NCI-H2107 treated with DMSO at 0.1 percent for 48 hours (cell line): ENCODE measurements at regions not wholly inside any gene's neighbourhood (a gene's known extent, or its start where the extent isn't known, plus 50 kb on each side); places are given as distances from the start of the nearest gene placed in this dataset.
"Not testable (repeated sequence)": the region's sequence is repeated elsewhere in the genome, so short reads cannot be mapped to it uniquely, and the experiment has no call there.

Experiments used
- DNase-seq: peaks from one replicate; lab custom pipeline; 2025; ENCODE audit not compliant: unreplicated experiment; lab: John Stamatoyannopoulos, UW

DNA sequence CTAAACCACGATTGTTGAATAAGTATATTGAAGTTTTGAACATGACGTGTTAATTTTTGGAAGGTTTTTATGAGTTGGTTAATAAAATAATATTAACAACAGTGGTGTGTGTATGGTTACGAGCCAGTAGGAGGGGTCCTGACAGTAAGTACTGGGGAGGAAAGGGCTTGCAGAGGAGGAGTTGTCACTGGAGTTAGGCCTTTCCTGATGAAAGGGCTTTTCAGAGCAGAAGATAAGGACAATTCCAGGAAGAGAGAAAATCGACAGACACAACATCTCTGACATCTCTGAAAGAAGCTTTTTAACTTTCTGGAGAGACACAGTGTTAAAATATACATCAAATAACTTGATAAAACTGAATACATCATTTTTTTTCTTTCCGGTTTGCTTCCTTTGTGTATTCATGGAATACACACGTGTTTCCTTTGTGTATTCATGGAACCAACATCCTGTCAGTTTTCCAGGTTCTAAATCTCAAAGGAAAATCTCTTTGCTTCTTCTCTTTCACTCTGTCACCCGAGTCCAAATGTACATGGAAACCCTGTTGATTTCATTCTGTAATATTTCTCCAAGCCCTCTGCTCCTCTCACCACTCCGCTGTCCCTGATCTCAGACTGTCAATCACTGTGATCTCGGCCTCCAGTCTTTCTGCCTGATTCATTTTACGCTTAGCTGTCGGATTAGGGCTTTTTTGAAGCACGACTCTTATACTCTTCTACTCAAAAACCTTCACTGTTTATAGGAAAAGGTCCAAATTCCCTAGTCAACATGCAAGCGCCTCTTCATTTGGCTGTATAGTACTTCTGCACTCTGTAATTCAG lies 374.4 kb downstream of the DLEU7 start:
- no peak for DNase-seq

DNA sequence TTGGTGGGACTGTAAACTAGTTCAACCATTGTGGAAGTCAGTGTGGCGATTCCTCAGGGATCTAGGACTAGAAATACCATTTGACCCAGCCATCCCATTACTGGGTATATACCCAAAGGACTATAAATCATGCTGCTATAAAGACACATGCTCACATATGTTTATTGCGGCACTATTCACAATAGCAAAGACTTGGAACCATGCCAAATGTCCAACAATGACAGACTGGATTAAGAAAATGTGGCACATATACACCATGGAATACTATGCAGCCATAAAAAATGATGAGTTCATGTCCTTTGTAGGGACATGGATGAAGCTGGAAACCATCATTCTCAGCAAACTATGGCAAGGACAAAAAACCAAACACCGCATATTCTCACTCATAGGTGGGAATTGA lies 370.4 kb downstream of the DLEU7 start:
- DNase-seq, result not testable (repeated sequence)

DNA sequence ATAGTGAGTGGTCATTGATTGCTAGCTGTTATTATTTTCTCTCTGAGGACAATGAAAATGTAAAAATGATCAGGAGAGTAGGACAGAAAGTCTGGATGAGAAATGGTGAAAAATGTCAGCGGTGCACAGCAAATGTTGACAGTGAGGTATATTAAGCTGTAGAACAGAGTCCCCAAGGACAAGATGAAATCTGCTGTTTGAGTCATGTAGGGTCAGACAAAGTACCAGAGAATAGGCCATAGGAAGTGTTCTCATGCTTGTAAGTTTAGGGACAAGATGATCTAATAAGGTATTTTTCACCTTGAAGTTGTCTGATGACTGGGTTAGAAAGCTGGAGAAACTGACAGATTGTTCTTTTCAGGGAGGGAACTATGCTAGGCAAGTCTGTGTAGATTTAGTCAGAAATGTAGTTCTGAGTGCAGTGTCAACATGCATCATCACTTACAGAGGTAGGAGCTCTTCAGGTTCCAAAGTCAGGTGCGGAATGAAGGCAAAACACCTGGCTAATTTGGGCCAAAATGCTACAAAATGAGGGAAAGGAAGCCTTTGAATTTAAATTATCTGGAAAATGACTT lies 369.3 kb downstream of the DLEU7 start:
- no peak for DNase-seq

DNA sequence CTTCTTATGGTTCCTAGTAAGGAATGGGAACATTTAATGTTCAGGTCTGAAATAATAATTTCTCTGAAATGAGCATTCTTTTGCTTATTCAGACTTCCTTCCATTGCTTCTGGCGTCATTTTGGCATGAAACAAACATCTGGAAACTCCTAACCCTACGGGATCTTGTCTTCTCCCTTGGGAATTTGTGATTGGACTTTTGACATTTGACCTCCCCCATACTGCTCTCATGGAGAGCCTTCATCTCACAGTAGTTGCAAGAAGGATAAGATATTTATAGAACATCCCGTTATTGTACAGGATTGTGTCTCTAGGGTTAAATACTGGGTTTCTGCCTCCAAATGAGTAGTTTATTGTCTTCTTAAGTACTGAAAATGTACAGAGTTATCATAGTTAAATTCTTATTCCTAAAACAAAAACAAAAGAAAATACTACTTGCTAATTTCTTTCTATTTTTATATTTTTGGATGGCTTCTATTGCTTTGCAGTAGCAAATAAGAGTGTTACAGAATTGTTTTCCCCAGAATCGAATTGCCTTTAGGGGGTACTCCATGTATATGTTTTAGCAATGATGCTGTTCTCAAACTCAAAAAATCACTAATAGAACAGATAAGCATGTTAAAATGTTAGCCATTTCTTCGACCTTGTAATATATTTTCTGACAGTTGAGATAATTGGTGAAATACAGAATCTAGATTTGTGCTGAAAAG lies 366.8 kb downstream of the DLEU7 start:
- no peak for DNase-seq

DNA sequence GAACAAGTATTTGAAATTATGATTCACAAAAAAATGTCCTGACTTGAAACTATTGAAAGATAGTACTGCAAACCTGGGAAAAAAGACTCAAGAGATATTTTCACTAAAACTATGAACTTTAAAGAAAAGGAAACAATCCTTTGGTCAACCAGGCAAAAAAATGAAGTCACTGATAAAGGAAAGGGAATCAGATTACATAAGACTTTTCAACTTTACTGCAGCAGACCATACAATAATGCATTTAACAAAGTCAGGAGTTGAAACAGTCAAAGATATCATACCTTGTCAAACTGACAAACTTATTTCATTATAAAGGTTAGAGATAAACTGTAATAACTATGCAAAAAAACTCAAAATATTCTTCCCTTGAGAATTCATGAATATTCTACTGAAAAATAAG lies 361.6 kb downstream of the DLEU7 start:
- DNase-seq, result no peak

DNA sequence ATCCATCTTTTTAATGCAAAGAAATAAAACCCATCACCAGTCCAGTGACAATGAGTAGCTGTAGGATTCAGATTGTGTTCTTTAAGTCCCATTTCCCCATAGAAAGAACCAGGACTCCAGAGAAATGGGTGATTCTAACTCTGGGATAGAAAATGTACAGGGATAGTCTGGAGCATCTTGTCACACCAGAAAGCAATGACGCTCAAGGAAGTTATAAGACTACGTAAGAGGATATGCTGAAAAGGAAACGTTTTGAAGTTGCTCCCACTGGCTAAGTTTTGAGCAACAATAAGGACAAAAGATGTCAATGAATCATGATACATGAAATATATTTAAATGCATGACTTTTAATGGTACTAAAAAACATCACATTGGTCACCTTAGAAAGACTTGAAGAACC lies 360.1 kb downstream of the DLEU7 start:
- no peak for DNase-seq

DNA sequence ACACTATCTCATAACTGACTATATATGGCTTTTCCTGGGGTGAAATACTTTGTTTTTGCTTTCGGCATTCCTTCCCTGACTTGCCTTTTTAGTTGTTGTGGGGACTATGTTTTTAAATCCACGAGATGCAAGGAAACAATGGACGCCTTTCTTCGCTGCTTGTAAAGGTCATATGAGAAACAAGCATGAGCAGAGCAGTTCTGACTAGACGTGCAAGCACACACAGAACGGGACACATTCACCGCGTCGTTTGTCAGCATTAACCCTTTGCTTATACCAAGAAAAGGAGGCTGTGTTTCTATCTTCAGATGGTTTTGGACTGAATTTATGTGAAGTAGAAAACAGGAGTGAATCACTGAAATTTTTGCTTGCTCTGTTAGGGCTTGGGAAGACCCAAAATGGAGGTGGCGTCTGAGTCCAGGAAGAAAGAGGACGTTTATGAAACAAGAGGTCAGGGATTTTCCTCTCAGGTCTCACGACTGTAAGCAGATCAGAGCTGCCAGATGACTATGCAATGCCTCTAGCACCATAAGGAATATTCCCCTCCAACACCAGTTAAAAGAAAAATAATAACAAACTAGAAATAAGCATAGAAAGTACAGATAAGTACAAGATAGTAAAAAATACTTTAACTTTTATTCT lies 358.9 kb downstream of the DLEU7 start:
- no peak for DNase-seq

DNA sequence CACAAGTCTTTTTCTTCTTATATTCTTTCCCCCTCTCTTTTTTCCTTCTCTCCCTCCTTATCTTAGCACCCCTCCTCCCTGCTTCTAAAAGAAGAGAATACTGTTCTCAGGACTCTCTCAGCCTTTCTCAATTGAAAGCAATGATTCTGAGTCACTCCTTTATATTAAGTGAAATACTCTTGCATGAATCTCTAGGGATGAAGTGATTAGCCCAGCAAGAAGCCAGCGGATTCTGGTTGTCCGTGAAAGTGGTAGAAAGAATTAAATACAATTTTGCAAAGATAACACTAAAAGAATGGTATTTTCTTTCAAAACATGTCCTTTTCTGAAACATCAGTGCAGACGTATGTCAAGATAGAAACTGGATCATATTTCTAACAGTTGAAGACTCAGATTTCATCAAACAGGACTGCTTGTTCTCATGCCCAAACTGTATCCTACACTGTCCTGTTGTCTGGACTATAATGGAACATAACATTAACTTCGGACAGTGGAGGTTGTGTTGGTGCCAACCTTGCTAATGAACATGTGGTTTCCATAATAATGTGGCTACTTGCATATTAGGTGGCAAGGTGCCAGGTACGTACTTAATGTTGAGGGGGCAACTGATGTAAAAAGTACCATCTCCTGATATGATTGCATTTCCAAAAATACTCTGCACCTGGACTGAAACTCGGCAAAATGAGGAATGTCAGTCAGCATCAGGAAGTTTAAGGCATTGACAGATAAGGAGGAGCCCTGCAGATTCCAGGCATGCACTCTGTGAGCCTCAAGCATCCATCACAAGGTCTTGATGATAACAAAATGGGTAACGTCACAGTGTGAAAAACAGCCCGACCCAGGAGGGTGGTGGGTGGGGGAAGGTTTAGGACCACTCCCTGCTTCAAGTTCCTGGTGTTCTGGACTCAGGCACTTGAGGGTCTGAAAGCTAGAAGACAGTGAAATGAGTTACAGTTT lies 357.2 kb downstream of the DLEU7 start:
- peak; percentile 25 for DNase-seq

DNA sequence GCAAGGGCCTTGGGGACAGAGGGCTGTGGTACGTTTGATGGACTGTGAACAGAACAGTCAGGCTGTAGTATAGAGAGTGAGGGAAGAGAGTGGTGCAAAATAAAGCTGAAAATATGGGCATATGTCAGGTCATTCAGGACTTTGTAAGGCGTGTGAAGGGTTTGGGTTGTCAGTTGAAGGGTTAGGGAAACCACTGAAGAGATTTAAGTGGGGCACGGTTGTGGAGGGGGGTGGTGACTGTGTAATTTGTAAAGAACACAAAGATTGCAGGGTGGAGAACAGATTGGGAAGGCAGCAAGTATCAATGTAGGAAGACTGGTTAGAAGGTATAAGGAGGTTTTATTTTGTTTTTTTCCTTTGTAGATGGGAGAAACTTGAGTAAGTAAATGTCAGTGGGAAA lies 349.8 kb downstream of the DLEU7 start:
- DNase-seq, result no peak

DNA sequence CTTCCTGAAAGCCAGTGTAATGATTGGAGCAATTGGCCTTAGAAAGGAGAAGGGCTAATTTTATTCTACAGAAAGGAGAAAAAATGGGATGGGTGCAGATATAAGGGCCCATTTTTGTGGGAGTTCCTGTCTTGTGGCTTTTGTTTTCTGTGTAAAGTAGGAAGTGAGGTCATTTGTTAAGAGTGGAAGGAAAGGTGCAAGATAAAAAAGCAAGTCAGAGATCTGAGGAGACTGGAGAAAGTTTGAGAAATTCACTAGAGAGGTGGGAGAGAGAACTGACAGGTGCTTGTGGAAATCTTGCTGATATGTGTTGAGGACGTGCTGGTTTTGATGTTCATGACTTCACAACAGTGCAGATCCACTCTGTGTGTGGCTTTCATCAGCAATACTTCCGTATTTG lies 349.4 kb downstream of the DLEU7 start:
- no peak for DNase-seq

DNA sequence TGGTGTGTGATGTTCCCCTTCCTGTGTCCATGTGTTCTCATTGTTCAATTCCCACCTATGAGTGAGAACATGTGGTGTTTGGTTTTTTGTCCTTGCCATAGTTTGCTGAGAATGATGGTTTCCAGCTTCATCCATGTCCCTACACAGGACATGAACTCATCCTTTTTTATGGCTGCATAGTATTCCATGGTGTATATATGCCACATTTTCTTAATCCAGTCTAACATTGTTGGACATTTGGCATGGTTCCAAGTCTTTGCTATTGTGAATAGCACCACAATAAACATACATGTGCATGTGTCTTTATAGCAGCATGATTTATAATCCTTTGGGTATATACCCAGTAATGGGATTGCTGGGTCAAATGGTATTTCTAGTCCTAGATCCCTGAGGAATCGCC lies 340.3 kb downstream of the DLEU7 start:
- DNase-seq, result not testable (repeated sequence)

DNA sequence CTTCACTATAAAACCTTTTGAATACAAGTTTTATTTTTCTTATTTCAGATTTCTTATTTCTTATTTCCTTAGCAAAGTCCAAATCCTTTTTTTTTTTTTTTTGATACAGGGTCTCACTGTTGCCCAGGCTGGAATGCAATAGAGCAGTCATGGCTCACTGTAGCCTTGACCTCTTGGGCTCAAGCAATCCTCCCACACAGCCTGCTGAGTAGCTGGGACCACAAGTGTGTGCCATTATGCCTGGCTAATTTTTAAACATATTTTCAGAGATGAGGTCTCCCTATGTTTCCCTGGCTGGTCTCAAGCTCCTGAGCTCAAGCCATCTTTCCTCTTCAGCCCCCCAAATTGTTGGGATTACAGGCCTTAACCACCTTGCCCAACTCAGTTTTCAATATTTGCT lies 334.3 kb downstream of the DLEU7 start:
- no peak for DNase-seq

DNA sequence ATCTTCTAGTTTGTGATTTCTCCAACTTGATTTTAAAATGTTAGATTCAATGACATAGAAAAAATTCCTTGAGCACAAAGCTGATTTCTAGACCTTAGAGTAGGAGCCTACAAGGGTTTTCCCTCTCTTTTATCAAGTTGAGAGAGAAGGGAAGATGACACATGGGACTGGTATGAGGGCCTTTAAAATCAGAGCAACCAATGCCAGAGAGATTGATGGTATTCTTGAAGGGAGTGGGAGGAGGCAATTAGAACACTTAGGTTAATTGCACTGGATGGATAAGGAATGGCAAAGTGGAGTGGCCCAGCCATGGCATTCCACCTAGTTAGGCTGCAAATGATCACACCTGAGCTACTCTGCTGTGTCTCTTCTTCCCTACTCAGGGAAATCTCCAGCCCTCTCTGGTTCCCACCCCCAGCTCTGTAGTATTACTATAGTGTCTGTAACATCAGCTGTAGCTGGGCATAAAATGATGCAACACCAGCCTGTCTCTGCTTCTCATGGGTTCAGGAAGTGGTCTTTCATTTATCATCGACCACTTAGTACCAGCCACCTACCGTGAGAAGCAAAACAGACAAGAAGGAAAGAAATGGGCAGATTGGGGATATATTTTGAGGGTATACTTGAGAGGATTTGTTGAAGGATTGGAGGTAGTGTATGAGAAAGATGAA lies 333.6 kb downstream of the DLEU7 start:
- DNase-seq, result no peak

DNA sequence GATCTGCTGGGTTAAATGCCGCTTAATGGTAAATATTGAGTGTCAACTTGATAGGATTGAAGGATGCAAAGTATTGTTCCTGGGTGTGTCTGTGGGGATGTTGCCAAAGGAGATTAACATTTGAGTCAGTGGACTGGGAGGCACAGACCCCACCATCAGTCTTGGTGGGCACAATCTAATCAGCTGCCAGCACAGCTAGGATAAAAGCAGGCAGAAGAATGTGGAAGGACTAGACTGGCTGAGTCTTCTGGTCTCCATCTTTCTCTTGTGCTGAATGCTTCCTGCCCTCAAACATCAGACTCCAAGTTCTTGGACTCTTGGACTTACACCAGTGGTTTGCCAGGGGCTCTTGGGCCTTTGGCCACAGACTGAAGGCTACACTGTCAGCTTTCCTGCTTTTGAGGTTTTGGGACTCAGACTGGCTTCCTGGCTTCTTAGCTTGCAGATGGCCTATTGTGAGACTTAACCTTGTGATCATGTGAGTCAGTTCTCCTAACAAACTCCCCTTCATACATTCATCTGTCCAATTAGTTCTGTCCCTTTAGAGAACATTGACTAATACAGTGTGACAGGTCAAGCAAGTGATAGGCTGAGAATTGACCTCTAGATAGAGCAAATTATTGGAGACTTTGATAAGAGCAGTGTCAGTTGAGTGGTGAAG lies 332.5 kb downstream of the DLEU7 start:
- not testable (repeated sequence) for DNase-seq

DNA sequence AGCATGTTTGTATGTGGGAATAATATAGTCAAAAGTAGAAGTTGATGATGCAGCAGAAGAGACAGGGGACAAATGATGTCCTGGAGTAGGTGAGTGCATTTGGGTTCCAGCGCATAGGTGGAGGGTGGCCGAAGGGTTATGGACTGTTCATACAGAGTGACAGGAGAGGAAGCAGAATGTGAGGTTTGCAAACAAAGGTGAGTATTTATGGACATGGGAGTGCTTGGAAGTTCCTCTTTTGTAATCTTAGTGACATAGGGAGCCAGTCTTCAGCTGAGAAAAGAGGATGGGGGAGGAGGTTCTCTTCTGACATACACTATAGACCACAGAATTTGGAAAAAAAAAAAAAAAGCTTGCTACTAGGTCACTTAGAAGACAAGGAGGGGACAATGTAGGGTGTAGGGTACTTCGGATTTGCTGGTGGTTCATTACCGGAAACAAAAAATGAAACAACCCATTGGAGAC lies 331.6 kb downstream of the DLEU7 start:
- DNase-seq, result no peak

DNA sequence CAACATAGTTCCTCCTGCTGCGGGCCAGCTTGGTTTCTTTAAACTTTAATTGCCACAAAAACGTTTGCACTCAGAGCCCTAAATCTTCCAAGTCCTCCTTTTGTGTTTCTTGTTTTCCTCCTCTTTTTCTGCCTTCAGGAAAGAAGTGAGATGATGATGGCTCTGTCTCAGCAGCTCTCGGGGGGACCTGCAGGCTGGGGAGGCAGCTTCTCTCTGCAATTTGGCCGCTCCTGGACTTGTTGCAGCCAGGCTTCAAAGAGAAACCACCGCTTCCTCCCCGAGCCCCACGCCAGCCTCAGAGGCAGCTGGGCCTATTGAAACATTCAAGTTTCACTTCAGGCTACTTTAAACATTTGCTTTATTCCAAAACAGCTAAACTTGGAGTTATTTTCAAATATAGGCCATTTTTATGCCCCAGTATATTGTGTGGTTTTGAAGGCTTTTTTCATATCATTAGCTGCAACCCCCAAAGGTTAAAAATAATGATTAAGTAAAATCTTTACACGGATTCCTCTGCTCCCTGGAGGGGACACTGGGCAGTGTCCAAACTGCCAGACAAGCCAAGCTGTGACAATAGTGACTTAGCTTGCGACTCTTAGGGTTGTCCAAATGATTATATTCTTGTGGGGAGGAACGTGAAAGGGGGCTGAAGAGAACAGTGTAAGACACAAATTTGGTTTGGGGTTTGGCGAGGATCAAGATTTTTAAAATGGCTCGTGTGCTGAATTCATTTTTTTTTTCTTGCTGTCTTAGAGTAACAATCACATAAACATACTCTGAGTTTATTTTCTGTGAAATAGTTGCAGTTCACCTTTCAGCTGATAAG lies 330.8 kb downstream of the DLEU7 start:
- DNase-seq, result peak; percentile 25

DNA sequence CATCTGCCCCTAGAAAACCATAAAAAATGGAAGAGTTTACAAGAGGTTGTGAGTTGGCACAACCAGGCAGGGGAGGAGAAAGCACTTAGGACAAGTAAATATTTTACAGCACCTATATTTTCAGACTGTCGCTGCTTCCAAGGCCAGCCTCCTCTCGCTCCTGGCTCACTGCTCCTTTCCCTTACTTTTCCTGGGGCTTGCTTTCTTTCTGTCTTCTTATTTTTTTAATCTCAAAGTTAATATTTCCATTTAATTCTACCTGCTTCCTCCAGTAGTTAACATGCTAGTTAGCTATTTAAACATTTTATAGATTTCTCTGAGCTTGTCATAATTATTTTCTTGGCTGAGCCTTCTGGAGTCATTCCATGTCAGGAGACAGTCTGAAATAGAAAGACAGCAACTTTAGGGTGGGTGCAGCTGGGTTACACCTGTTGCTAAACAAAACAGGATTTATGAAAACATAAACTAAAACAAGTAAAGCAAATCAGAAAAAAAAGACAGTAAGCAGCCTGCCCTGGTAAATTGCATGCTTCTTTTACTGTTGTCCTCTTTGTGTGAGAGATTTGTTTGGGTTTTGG lies 330.1 kb downstream of the DLEU7 start:
- DNase-seq, result peak; percentile 61

DNA sequence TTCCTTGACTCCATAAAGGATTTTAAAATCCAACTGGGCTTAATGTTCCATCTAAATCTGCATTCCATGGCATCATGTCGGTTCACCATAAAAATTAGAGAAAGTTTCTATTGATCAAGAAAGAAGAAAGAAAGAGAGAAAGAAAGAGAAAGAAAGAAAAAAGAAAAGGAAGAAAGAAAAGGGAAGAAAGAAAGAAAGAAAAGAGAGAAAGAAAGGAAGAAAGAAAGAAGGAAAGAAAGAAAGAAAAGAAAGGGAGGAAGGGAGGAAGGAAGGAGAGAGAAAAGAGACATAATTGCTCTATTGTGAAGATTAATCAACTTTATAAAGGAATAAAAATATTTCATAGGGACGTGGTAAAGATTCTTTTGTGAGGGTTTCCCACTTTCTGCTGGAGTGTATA lies 329.2 kb downstream of the DLEU7 start:
- no peak for DNase-seq
